GM23338 (cell line): ENCODE measurements at regions not wholly inside any gene's neighbourhood (a gene's known extent, or its start where the extent isn't known, plus 50 kb on each side); places are given as distances from the start of the nearest gene placed in this dataset.

Source experiments
- CREB1 ChIP-seq: fragments of 250-450 bp; sonication (Bioruptor Pico); IDR thresholded peaks from 2 replicates; pipeline ENCODE4 v1.5.0; 2020; ENCODE audit warnings: low read depth, mild to moderate bottlenecking, moderate library complexity
- EZH2 ChIP-seq: fragments of 200-600 bp; sonication (generic); IDR thresholded peaks from one replicate; pipeline ENCODE4 v1.8.0; 2017; ENCODE audit warnings: antibody characterized with exemption, mild to moderate bottlenecking, low read depth; ENCODE audit not compliant: unreplicated experiment
- EZH2phosphoT487 ChIP-seq: fragments of 200-600 bp; sonication (generic); IDR thresholded peaks from one replicate; pipeline ENCODE4 v1.8.1; 2018; ENCODE audit warnings: antibody characterized with exemption; ENCODE audit not compliant: unreplicated experiment
- JUNB ChIP-seq: IDR thresholded peaks from one replicate; pipeline ENCODE4 v1.6.1; 2016; ENCODE audit warnings: antibody characterized with exemption; ENCODE audit not compliant: unreplicated experiment
- NANOG ChIP-seq: IDR thresholded peaks from 2 replicates; pipeline ENCODE4 v1.6.1; 2016; ENCODE audit warnings: antibody characterized with exemption, borderline replicate concordance
- POLR2AphosphoS5 ChIP-seq: IDR thresholded peaks from 2 replicates; pipeline ENCODE4 v1.6.1; 2016; ENCODE audit warnings: antibody characterized with exemption, low read depth
- STAT1 ChIP-seq: IDR thresholded peaks from one replicate; pipeline ENCODE4 v1.6.1; 2016; ENCODE audit warnings: antibody characterized with exemption; ENCODE audit not compliant: unreplicated experiment
- ZNF114 ChIP-seq: fragments of 250-450 bp; sonication (Bioruptor Pico); IDR thresholded peaks from 2 replicates; pipeline ENCODE4 v1.5.0; 2020; ENCODE audit warnings: mild to moderate bottlenecking, moderate library complexity
- TF ChIP-seq, protein P1 (sequence below), 2 experiments: fragments of 200-600 bp in 1 of 2; sonication (generic) in 1 of 2; conservative IDR thresholded peaks; 2 replicates each; pipeline versions ENCODE4 v1.5.1 to v1.6.1; 2016 to 2017; ENCODE audit warnings: antibody characterized with exemption in 2 of 2, low read depth in 2 of 2, mild to moderate bottlenecking in 2 of 2, moderate library complexity in 1 of 2
- TF ChIP-seq, protein P2 (sequence below): IDR thresholded peaks from one replicate; pipeline ENCODE4 v1.6.1; 2018; ENCODE audit warnings: antibody characterized with exemption; ENCODE audit not compliant: unreplicated experiment
- TF ChIP-seq, protein P3 (sequence below): IDR thresholded peaks from 2 replicates; pipeline ENCODE4 v1.6.1; 2016; ENCODE audit warnings: antibody characterized with exemption

DNA sequence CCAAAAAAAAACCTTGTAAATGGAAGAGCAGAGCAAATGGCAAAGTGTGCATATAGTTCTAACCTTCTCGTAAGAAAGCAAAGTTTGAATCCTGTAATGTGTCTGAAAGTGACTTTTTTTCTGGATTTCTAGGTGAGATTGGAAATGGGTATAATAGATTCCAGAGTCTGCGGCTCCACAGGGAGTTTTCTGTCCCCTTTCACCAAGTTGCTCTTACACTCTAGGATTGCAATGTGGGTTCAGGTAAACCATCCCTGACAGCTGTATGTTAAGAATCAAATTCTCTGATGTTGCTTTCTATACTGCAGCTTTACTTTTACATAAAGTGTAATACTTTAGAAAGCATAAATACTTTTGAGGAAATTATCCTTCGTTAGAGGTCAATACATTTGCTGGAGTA is 260.1 kb downstream of the PRL start:
- TF ChIP-seq, protein P1, sequence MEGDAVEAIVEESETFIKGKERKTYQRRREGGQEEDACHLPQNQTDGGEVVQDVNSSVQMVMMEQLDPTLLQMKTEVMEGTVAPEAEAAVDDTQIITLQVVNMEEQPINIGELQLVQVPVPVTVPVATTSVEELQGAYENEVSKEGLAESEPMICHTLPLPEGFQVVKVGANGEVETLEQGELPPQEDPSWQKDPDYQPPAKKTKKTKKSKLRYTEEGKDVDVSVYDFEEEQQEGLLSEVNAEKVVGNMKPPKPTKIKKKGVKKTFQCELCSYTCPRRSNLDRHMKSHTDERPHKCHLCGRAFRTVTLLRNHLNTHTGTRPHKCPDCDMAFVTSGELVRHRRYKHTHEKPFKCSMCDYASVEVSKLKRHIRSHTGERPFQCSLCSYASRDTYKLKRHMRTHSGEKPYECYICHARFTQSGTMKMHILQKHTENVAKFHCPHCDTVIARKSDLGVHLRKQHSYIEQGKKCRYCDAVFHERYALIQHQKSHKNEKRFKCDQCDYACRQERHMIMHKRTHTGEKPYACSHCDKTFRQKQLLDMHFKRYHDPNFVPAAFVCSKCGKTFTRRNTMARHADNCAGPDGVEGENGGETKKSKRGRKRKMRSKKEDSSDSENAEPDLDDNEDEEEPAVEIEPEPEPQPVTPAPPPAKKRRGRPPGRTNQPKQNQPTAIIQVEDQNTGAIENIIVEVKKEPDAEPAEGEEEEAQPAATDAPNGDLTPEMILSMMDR (conservative IDR thresholded peaks at IDR 0.05; ENCODE audit: low read depth in 2 of 2): no peak
- TF ChIP-seq EZH2: no peak
- no peak for TF ChIP-seq CREB1 (CRISPR knock-in tag)
- no peak for TF ChIP-seq POLR2AphosphoS5
- TF ChIP-seq, protein P2, sequence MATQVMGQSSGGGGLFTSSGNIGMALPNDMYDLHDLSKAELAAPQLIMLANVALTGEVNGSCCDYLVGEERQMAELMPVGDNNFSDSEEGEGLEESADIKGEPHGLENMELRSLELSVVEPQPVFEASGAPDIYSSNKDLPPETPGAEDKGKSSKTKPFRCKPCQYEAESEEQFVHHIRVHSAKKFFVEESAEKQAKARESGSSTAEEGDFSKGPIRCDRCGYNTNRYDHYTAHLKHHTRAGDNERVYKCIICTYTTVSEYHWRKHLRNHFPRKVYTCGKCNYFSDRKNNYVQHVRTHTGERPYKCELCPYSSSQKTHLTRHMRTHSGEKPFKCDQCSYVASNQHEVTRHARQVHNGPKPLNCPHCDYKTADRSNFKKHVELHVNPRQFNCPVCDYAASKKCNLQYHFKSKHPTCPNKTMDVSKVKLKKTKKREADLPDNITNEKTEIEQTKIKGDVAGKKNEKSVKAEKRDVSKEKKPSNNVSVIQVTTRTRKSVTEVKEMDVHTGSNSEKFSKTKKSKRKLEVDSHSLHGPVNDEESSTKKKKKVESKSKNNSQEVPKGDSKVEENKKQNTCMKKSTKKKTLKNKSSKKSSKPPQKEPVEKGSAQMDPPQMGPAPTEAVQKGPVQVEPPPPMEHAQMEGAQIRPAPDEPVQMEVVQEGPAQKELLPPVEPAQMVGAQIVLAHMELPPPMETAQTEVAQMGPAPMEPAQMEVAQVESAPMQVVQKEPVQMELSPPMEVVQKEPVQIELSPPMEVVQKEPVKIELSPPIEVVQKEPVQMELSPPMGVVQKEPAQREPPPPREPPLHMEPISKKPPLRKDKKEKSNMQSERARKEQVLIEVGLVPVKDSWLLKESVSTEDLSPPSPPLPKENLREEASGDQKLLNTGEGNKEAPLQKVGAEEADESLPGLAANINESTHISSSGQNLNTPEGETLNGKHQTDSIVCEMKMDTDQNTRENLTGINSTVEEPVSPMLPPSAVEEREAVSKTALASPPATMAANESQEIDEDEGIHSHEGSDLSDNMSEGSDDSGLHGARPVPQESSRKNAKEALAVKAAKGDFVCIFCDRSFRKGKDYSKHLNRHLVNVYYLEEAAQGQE: no peak
- TF ChIP-seq, protein P3, sequence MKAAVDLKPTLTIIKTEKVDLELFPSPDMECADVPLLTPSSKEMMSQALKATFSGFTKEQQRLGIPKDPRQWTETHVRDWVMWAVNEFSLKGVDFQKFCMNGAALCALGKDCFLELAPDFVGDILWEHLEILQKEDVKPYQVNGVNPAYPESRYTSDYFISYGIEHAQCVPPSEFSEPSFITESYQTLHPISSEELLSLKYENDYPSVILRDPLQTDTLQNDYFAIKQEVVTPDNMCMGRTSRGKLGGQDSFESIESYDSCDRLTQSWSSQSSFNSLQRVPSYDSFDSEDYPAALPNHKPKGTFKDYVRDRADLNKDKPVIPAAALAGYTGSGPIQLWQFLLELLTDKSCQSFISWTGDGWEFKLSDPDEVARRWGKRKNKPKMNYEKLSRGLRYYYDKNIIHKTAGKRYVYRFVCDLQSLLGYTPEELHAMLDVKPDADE: no peak
- TF ChIP-seq STAT1: no peak
- no peak for TF ChIP-seq EZH2phosphoT487
- TF ChIP-seq NANOG: no peak
- TF ChIP-seq ZNF114: no peak
- TF ChIP-seq JUNB: no peak
